ENCODE measurements at regions not wholly inside any gene's neighbourhood (a gene's known extent, or its start where the extent isn't known, plus 50 kb on each side); places are given as distances from the start of the nearest gene placed in this dataset.

DNA sequence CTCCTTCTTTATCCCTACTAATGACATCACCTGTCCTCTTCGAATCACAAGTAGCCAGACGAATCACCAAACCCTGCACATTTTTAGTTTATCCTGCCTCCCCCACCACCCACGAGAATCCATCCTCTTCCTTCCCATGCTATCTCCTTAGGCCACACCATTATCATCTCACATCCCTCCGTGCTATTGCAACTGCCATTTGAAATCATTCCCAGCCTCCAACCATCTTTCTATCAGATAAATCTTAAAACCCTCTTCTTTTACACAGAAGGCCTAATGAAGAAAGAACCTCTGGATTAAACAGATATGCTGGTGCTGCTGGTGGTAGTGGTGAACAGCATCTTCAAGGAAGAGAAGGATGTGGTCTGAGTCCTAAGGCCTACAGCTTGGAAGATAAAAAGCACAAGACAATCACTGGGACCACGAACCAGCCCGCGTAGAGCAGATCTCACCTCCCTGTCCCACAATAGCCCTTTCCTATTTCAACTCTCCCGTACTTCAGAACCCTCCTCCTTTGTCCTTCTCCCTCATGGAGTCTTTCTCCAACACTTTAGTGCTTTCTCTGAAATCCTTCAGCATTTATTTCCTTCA, 403.1 kb downstream of the SFMBT2 start:
- TF ChIP-seq ZNF331 (CRISPR knock-in tag; IDR thresholded peaks at IDR 0.05) (no peak), FOXK1 (CRISPR knock-in tag; IDR thresholded peaks at IDR 0.05; ENCODE audit: borderline replicate concordance, low read depth) (no peak), JUND (CRISPR knock-in tag; IDR thresholded peaks at IDR 0.05) (no peak)
- TF ChIP-seq, protein P1, sequence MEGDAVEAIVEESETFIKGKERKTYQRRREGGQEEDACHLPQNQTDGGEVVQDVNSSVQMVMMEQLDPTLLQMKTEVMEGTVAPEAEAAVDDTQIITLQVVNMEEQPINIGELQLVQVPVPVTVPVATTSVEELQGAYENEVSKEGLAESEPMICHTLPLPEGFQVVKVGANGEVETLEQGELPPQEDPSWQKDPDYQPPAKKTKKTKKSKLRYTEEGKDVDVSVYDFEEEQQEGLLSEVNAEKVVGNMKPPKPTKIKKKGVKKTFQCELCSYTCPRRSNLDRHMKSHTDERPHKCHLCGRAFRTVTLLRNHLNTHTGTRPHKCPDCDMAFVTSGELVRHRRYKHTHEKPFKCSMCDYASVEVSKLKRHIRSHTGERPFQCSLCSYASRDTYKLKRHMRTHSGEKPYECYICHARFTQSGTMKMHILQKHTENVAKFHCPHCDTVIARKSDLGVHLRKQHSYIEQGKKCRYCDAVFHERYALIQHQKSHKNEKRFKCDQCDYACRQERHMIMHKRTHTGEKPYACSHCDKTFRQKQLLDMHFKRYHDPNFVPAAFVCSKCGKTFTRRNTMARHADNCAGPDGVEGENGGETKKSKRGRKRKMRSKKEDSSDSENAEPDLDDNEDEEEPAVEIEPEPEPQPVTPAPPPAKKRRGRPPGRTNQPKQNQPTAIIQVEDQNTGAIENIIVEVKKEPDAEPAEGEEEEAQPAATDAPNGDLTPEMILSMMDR (CRISPR knock-in tag; IDR thresholded peaks at IDR 0.05), result no peak
- TF ChIP-seq, protein P2, sequence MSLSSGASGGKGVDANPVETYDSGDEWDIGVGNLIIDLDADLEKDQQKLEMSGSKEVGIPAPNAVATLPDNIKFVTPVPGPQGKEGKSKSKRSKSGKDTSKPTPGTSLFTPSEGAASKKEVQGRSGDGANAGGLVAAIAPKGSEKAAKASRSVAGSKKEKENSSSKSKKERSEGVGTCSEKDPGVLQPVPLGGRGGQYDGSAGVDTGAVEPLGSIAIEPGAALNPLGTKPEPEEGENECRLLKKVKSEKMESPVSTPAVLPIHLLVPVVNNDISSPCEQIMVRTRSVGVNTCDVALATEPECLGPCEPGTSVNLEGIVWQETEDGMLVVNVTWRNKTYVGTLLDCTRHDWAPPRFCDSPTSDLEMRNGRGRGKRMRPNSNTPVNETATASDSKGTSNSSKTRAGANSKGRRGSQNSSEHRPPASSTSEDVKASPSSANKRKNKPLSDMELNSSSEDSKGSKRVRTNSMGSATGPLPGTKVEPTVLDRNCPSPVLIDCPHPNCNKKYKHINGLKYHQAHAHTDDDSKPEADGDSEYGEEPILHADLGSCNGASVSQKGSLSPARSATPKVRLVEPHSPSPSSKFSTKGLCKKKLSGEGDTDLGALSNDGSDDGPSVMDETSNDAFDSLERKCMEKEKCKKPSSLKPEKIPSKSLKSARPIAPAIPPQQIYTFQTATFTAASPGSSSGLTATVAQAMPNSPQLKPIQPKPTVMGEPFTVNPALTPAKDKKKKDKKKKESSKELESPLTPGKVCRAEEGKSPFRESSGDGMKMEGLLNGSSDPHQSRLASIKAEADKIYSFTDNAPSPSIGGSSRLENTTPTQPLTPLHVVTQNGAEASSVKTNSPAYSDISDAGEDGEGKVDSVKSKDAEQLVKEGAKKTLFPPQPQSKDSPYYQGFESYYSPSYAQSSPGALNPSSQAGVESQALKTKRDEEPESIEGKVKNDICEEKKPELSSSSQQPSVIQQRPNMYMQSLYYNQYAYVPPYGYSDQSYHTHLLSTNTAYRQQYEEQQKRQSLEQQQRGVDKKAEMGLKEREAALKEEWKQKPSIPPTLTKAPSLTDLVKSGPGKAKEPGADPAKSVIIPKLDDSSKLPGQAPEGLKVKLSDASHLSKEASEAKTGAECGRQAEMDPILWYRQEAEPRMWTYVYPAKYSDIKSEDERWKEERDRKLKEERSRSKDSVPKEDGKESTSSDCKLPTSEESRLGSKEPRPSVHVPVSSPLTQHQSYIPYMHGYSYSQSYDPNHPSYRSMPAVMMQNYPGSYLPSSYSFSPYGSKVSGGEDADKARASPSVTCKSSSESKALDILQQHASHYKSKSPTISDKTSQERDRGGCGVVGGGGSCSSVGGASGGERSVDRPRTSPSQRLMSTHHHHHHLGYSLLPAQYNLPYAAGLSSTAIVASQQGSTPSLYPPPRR (CRISPR knock-in tag; IDR thresholded peaks at IDR 0.05; ENCODE audit: borderline replicate concordance), result no peak
